ENCODE measurements at regions not wholly inside any gene's neighbourhood (a gene's known extent, or its start where the extent isn't known, plus 50 kb on each side); places are given as distances from the start of the nearest gene placed in this dataset.
A peak's percentile ranks its signal among the peaks of the same experiment; 100 is the strongest.
"Not testable (repeated sequence)": the region's sequence is repeated elsewhere in the genome, so short reads cannot be mapped to it uniquely, and the experiment has no call there.

- DNase-seq = no peak
Observed at GRCh38 chr5:68679041-68679440, 414.8 kb upstream of the SLC30A5 start.

DNA sequence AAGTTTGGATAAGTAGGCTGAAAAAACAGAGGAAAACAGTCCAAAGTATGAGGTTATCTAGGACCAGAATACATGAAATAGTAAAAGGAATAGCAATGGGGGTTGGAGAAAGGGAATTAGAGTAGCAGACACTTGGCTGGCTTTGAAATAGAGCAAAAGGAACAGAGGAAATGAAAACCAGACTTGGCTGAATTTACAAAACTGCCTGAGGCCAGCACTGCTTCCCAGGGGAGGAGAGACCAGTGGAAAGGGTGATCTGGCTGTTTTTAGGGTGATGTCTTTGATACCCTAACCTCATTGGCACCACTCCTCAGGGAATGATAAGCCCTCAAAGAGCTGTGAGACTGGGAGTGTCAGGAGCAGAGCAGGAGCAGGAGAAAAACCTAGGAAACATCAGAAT lies 413.4 kb upstream of the SLC30A5 start:
- DNase-seq = no peak

DNA sequence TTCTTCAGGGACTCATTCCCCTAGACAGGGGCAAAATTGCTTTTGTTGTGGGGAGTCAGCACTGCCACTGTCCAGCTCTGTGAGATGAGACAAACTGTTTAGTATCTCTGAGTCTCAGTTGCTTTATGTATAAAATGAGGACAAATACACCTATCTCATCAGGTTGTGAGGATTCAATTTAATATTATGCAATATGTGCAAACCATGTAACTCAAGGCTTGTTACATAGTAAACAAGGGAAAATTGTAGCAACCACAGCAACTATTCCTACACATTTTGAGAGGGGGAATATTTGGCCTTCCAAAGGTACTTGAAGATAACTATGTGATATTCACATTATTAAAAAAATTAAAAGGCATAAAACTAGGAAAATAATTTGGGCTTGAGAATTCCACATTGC lies 411.9 kb upstream of the SLC30A5 start:
- no peak for DNase-seq

- peak; percentile 91 to 93 for DNase-seq
Observed at GRCh38 chr5:68682400-68683160, 411.2 kb upstream of the SLC30A5 start.

GRCh38 chr5:68683632-68684036 lies 410.2 kb upstream of the SLC30A5 start:
- no peak for DNase-seq

- no peak for DNase-seq
Observed at GRCh38 chr5:68685863-68686262, 408.0 kb upstream of the SLC30A5 start.

GRCh38 chr5:68688547-68688946 lies 405.3 kb upstream of the SLC30A5 start:
- DNase-seq = no peak

DNA sequence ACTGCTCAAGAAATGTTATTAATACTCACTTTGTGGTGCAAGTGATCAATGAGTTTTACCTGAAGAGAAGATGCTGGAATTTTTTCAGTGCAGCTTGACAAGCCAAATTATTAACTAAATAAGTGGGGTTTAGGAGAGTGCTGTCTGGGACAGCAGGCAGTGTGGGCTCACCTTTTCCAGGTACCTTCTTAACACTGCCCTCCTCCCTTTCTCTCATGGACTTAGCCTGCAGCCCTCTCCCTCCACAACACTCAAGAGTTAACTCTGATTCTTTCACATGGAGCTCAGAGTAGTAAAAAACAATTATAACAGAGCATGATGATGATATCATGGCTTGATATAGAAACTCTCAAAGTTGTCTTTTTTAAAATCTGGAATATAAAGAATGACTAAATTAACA lies 404.8 kb upstream of the SLC30A5 start:
- DNase-seq = no peak

- not testable (repeated sequence) for DNase-seq
Observed at GRCh38 chr5:68691874-68692273, 401.9 kb upstream of the SLC30A5 start.

- no peak for DNase-seq
Observed at GRCh38 chr5:68698025-68698940, 395.5 kb upstream of the SLC30A5 start.

- DNase-seq = no peak
Observed at GRCh38 chr5:68699966-68700365, 393.8 kb upstream of the SLC30A5 start.

GRCh38 chr5:68707575-68707974 lies 386.2 kb upstream of the SLC30A5 start:
- DNase-seq = no peak

DNA sequence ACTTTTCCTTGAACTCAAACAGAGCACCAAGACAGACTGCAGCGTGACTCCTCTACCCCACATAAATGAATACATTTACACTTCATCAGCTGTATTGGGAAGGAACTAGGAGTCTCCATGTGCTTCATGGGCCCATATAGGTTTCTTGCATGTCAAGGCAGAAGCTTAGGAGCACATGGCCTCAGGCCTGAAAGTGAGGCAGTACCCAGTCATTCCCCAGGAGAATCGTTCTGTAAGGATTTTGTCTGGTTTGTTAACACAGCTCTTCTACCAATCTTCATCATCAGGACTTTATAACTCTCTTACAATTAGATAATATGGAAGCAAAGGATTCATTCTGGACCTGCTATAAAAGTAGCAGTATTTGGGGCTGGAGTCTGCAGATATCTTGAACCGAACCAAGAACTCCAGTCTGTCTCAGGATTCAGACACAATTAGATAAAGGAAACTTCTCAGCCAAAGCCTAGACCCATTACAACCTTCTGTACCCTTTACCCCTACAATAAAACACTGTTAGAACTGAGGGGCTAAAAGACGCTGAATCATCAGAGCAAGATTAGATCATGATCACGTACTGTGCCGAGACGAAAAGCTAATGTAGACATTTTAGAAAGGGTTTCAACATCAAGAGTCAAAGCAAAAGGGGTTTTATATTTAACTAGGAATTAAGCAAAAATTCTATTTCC lies 385.5 kb upstream of the SLC30A5 start:
- no peak for DNase-seq

DNA sequence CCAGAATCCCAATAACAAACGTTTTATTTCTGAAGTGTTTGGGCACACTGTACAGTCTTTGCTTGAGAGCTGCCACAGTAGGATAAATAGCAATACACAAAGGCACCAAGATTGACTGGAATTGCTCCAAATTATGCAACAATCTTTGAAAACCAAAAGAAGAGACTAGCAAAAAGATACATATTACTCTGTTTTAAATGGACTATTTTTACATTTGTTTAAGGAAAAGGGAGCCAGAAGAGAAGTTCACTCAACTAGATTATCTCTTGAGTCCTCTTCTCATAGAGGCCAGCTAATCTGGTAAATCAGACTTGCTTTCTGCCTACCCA lies 385.0 kb upstream of the SLC30A5 start:
- DNase-seq = no peak

- DNase-seq = no peak
Observed at GRCh38 chr5:68709239-68709638, 384.6 kb upstream of the SLC30A5 start.

GRCh38 chr5:68710514-68710913 lies 383.3 kb upstream of the SLC30A5 start:
- no peak for DNase-seq

DNA sequence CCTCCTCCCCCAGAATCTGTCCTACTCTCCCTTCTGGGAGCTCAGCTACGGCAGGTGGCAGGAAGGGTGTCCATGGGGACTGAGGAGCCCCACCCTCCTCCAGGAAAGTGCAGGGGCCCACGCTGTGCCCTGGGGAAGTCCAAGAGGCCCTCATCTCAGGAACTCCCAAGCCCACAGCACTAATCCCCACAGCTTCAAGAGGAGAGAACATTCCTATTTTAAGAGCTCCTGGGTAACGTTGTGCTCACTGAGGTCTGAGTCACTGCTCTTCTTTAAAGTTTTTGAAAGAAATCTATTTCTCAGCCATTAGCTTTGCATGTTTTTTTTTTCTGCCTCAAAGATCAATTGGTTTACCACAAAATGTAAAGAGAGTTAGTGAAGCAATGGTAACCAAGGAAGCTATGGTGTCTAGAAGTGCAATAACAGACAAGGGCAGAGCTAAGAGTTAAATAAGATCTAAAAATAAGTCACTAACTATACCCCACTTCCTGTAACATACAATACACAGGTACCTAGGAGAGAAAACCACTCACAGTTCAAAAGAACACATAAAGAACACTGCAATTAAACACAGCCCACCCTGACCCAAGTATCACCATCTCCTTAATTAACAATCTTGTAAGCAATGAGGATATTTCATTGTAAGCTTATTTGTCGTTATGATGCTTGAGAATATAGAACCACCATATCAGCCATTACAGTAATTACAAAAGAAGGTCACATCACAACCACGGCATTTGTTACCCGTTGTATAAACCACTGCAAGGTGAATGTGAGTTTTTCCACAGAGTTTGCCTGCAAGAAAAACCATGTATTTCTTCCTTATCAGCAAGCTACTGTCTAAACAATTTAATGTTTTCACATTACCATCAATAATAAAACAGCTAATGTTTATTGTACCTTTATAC lies 382.3 kb upstream of the SLC30A5 start:
- DNase-seq = peak in 1 of 2 experiments; percentile 28

GRCh38 chr5:68714810-68715209 lies 379.0 kb upstream of the SLC30A5 start:
- no peak for DNase-seq

DNA sequence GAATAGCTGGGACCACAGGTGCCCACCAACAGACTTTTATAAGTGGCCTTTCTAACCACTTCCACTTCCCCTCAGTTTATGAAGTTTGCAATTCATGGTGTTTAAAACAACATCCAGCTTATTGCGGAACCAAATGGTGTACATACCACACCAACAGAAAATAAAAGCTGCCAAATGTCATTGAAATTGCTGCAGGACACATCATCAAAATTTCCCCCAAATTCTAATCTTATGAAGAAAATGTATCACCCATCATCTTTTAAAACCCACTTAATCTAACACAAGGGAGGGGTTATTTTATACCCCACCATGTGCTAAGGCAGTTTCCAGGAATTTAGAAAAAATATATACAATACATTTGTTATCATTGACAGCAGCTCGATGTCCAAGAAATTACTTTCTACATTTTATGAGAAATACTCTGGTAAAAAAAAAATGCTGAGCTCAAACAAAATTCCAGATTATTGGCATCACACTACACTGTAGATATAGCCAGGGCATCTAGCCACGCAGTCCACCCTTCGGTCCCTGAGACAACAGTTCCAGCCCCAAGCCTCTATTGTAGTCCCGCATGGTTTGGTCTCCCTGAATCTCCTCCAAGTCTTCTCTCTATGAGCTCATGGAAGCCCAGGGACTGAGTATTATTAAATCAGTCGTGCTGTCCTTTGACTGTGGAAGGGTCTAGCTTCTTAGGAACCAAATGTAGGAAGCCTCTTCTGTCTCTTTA lies 372.8 kb upstream of the SLC30A5 start:
- DNase-seq = no peak

- DNase-seq = no peak
Observed at GRCh38 chr5:68722357-68722756, 371.5 kb upstream of the SLC30A5 start.

- no peak for DNase-seq
Observed at GRCh38 chr5:68725905-68726683, 367.7 kb upstream of the SLC30A5 start.
